Cardiac septum (tissue), 1 donor: ENCODE measurements at regions not wholly inside any gene's neighbourhood (a gene's known extent, or its start where the extent isn't known, plus 50 kb on each side); places are given as distances from the start of the nearest gene placed in this dataset.
"Not testable (repeated sequence)": the region's sequence is repeated elsewhere in the genome, so short reads cannot be mapped to it uniquely, and the experiment has no call there.

Experiments used
- DNase-seq: peaks from one replicate; pipeline ENCODE4 v3.0.0-alpha.2; 2020; ENCODE audit warnings: low spot score
- intact Hi-C: fragments of 100-400 bp; cut with DNase I; formaldehyde crosslinking; loops from one replicate; pipeline ENCODE4 v1.14.0; 2022
- donor health status: DM: no; HTN: no; CAD: no.

DNA sequence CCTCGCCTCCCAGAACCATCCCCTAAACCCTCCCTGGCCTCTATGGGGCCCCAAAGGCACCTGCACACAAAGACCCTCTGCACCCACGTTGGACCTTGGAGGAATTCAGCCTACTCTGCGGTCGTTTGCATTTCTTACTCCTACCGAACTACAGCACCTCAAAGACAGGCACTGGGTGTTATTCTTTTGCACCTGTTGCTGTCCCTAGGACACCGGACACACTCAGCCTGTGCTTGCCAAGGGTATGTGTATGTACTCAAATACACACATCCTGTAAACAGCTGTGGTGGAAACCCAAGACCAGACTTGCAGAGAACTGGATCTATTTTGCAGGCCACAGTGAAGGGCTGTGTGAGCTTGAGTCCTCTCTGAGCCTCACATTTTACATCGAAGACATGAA lies 122.1 kb downstream of the TNFRSF13B start:
- DNase-seq, intact Hi-C loops: not testable (repeated sequence)

DNA sequence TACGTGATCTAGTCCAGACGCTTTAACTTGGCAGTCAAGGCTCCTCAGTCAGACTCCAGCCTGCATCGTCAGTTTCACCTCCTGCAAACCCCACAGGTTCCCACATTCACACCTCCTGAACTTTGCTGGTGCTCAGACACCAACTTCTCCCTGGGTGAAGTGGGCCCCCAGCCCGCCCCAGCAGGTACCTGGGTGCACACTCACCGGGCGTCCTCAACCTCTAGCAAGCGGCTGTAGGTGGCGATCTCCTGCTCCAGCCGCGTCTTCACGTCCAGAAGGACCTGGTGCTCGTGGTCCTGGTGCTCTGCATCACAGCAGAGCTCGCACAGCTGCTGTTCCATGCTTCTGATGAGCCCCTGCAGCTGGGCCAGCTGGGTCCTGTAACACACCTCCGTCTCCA lies 122.9 kb downstream of the TNFRSF13B start:
- intact Hi-C loops, result not testable (repeated sequence)

DNA sequence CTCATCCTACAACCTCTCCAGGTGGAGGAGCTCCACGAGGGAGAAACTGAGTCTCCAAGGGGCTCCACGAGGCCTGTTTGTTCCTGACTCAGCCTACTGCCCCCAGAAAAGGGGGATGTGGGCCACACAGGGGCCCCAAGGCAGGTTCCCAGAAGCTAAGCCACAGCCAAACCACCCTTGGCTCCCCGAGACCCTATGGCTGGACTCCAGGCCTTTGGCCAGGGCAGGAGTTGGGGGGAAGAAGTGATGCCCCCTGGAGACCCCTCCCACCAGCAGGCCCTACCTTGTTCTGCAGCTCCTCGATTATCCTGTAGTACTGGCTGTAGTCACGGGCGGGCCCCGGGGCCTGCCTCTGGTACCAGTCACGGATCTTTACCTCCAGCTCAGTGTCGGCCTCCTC lies 126.8 kb downstream of the TNFRSF13B start:
- intact Hi-C loops, DNase-seq: not testable (repeated sequence)

More for the DNA sequence above, 122.9 kb downstream of the TNFRSF13B start:
- DNase-seq, result not testable (repeated sequence)

DNA sequence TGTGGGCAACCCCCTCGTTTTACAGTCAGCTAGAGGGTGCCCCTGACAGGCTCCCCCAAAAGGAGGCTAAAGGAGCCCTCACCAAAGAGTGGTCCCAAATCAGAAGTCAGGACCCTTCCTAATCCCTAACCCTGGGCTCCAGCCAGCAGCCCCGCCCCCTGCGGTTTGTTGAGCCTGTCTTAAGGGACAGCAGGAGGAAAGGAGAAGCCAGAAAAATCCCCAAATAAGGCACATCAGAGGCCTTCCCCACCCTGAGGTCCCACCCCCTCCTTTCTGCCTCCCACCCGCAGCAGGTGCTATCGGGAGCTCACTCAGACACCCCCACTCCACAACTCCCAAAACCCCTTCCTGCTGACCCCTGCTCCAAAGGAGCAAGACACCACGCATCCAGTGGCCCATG lies 127.2 kb downstream of the TNFRSF13B start:
- intact Hi-C loops, DNase-seq: not testable (repeated sequence)

DNA sequence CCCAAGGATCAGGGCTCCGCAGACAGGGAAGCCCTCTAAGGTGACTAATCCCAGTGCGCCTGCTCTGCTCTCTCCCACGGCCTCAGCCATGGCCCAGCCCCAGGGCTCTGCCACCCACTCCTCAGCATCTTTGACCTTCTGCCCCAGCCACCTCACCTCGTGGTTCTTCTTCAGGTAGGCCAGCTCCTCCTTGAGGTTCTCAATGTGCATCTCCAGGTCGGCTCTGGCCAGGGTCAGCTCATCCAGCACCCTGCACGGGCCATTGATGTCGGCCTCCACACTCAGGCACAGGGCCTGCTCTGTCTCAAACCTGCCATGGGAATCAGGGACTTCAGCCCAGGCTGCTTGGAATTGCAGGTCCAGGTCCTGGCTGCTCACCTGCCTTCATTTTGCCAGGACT lies 128.4 kb downstream of the TNFRSF13B start:
- intact Hi-C loops, DNase-seq: not testable (repeated sequence)

DNA sequence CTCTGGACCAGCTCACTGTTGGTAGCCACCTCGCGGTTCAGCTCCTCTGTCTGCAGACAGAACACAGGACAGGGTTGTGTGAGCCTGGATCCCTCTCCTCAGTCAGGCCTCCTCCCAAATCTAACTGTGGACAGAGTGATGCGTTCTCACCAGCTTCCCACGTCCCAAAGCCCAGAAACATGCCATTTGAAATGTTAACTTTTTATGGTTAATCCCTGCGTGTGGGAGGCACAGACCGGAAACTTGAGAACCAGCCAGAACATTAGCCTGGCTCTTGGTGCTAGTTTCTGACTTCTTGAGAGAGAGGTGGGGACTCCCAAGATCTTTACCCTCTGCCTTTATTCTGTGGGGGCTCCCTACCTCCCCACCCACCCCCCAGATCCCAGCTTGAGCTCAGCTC lies 129.6 kb downstream of the TNFRSF13B start:
- DNase-seq, intact Hi-C loops: not testable (repeated sequence)

DNA sequence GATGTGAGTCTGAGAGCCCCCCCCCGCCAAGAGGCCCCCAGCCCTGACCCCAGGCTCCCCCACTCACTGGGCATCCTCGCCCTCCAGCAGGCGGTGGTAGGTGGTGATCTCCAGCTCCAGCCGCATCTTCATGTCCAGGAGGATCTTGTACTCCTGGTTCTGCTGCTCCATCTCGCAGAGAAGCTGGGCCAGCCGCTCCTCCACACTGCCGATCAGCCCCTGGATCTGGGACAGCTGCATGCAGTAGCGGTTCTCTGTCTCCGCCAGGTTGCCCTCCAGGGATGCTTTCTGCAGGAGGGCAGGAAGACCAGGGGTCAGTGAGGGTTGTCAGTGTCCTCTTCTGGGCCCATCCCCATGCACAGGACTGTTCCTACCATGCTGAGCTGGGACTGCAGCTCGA lies 130.0 kb downstream of the TNFRSF13B start:
- intact Hi-C loops, DNase-seq: not testable (repeated sequence)

DNA sequence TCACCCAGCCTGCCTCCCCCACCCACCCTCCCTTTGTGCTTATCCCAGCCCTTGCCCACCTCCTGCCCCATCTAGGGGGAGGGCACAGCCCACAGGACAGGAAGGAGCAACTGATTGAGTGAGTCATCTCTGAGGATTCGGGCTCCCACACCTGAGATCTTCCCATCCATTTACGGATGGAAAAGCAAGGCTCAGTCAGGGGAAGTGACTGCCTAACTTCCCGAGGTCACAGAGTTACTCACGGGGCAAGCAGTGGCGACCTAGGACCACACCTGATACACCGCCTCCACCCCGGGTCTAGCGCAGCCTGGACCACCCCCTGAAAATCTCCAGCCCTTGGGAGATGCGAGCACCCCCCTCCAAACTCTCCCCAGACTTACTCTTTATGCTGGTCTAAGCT lies 131.7 kb downstream of the TNFRSF13B start:
- intact Hi-C loops, result not testable (repeated sequence)

DNA sequence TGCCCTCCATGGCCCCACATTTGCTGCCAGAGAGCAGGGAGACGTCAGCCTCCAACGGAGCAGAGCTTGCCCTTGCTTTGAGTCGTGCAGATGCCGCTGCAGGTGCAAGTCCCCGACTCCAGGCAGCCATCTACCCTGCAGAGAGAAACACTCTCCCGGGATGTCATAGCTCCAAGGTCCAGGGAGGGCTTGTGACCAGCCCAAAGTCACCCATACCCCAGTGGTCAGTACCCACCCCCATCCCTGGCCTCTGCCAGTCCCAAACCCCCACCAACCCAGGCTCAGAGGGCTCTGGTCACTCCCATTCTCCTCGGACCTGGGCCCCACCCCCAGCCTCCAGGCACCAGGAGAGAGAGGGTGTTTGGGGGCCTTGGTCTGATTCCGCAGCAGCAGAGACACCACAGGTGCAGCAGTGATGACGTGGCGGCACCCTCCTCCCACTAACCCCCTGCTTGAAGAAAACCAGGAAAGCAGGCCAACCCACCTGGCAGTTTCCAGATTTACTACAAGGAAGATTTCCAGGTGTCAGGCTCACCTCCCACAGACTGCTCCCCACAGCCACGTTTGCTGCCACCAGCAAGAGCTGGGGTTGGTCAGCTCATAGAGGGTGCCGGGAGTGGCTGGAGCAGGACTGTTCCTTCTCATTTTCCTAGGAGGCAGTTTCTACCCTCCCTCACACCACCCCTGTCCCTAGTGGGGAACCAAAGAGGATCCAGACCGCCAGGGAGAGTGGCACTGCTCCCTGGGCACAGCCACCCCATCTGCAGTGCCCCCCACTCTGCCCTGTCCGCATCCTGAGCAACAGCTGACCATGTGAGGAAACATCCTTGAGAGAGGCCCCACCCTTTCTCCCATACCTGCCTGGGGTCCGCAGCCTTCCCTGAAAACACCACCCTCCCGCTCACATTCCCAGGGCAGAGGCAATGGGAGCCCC lies 132.4 kb downstream of the TNFRSF13B start:
- DNase-seq, intact Hi-C loops: not testable (repeated sequence)

More for the DNA sequence above, 131.7 kb downstream of the TNFRSF13B start:
- DNase-seq, result not testable (repeated sequence)

DNA sequence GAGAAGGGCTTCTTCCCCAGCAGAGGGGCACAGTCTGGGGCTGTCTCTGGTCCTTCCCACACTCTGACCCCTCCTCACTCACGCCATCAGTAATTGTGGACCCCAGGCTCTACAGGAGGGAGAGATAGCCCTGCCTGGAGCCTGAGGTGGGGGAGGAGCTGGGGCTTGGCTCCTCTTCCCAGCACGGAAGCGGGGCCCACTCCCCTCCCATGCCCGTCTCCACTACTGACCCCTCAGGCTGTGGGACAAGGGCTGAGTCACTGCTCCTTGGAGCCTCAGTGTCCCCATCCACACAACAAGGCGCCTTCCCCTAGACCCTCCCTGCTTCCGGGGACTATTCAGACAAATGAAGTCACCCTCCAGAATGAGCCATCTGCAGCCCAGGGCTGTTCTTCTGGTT lies 133.1 kb downstream of the TNFRSF13B start:
- intact Hi-C loops, DNase-seq: not testable (repeated sequence)

DNA sequence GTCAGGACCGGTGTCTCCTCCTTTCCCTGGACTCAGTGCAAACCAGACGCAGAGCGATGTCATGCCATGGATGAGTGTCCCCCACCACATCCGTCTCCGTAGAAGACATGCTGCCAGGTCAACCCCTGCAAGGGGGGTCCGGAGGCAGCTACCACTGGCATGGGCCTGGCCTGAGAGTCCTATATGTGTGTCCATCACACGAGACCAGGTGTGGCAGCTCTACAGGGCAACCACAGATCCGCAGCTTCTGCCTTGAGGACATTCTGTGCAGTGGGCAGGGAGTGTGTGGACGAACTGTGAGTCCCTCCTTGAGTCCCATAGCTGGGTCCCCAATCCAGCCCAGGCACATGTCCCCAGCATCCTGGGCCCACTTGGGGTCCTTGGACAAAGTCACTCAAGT lies 133.6 kb downstream of the TNFRSF13B start:
- DNase-seq, intact Hi-C loops: not testable (repeated sequence)

DNA sequence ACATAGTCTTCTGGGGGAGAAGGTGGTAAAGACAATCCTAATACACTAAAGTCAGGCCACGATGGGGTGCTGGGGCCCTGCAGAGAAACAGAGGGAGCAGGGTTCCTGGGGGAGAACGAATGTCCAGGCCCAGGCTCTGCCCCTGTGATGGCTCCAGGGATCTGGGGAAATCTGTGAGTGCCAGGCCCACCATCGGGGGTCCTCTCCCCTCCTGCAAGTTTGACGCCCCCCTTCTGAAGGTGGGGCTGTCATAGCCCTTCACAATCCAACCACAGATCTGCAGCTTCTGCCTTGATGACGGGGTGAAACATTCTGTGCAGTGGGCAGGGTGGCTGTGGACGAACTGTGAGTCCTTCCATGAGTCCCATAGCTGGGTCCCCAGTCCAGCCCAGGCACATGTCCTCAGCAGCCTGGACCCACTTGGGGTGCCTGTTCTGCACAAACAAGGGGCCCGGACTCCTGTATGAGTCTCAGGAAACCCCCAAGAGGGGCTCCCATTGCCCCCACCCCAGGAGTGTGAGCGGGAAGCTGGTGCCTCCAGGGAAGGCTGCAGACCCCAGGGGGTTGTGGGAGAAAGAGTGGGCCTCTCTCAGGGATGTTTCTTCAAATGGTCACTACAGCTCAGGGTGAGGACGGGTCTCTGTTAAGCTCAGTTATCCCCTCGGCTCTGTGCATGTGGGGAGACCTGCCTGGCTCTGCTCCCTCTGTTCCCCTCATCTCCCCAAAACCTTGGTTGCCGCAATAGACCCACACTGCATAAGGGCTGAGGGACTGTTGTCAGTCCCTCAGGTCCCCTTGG lies 134.3 kb downstream of the TNFRSF13B start:
- DNase-seq, intact Hi-C loops: not testable (repeated sequence)

DNA sequence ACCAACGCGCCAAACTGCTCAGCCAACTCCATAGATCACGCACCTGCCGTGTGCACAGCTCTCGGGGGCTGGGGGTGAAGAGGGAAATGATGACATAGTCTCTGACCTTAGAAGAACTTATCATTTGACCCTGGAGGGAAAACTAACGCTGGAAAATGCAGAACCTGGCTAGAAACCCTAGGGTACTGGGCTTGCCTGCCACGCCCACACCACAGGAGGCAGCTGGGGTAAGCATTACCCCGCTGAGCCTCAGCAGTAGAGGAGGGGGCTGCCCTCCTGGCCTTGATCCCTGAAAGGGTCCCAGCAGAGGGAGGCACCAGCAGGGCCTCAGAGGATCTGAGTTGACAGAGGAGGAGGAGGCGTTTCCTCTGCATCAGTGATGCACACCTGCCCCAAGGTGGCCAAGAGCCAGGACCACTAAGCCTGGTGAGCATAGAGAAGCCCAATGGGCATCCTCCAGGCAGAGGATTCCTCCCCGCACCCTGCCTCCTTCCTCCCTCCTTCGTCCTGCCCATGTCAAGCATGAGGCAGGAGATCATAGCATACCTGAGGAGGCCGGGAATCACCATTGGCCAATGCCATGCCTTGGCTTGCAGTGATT lies 135.5 kb downstream of the TNFRSF13B start:
- DNase-seq, intact Hi-C loops: not testable (repeated sequence)

DNA sequence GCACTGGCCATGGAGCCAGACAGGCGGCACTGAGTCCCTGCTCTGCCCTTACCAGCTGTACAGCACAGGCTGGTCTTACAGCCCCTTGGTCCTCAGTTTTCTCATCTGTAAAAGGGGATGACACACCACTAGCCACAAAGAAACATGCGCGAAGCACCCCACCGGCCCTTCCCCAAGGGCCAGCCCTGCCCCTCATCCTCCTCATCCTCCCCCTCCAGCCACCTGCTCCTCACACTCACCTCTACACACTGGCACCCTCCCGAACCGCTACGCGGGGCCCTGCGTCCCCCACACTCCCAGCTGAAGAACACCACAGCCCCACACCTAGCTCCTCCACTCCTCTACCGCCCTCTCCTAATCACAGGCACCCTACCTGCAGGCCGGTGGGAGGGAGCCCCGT lies 138.4 kb downstream of the TNFRSF13B start:
- DNase-seq, intact Hi-C loops: not testable (repeated sequence)

DNA sequence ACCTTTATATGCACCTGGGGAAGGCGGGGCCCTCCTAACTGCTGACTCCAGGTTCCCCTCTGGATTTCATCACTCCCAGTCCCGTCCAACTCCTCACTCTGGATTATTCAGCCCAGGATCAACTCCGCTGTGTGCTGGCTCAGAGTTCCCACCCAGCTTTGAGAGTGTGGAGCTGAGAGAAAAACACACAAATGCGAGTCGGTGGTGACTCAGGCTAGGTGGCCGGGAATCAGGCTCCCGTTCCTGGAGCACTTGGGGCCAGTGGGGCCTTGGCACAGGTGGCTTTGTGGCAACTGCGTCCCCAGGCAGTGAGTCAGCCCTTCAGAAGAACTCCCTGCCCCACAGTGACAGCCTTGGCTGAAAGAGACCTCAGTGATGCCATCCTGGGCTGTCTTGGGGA lies 139.1 kb downstream of the TNFRSF13B start:
- intact Hi-C loops, DNase-seq: not testable (repeated sequence)

DNA sequence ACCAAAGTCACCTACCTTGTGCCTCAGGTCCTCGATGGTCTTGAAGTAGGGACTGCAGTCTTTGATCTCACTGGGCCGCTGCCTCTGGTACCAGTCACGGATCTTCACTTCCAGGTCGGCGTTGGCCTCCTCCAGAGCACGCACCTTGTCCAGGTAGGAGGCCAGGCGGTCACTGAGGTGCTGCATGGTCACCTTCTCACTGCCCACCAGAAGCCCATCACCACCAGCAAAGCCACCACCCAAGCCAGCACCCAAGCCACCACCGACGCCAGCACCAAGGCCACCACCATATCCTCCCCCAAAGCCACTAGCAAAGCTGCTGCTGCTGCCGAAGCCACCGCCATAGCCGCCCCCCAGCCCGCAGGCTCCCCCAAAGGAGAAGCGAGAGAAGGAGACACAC lies 139.7 kb downstream of the TNFRSF13B start:
- intact Hi-C loops, DNase-seq: not testable (repeated sequence)

DNA sequence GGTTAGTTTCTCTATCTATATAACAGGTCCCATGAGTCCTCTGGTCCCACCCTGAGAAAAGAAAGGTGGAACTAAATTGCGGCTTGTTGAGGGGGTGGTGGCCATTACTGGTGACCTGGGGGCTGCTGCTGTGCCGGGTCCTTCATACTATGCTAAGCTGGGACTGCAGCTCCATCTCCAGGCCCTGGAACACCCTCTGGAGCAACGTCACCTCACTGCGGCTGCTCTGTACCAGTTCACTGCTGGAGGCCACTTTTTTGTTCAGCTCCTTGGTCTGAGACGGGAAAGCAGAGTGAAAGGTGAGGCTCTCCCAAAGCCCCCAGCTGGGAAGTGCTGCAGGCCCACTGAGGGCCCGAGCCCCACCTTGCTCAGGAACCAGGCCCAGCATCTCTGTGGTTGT lies 140.7 kb downstream of the CCDC144A start:
- intact Hi-C loops, DNase-seq: not testable (repeated sequence)

DNA sequence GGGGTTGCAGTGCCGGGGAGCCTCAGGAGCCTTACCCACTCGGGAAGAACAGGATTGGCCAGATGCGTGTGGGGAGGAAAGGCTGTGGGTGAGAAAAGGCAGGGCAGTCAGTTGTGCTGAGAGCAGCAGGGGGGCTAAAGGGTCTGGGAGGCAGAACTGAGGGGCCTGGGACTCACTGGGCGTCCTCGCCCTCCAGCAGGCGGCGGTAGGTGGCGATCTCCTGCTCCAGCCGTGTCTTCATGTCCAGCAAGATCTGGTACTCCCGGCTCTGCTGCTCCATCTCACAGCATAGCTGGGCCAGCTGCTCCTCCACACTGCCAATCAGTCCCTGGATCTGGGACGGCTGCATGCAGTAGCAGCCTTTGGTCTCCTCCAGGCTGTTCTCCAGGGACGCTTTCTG lies 140.2 kb downstream of the CCDC144A start:
- intact Hi-C loops, DNase-seq: not testable (repeated sequence)
